Fibroblast of villous mesenchyme (primary cell): ENCODE measurements at regions not wholly inside any gene's neighbourhood (a gene's known extent, or its start where the extent isn't known, plus 50 kb on each side); places are given as distances from the start of the nearest gene placed in this dataset.

ENCODE experiments used
- DNase-seq: peaks from one replicate; pipeline ENCODE4 v3.0.0-alpha.2; 2010; ENCODE audit warnings: low read depth
- H3K4me3 ChIP-seq: 2 replicates; pipeline ENCODE4 v1.5.1; 2011; ENCODE audit warnings: low read depth, mild to moderate bottlenecking, low read length
- CTCF ChIP-seq: IDR thresholded peaks from 2 replicates; pipeline ENCODE4 v1.5.1; 2012; ENCODE audit warnings: low read depth, mild to moderate bottlenecking, low read length; ENCODE audit not compliant: insufficient read depth

- no peak overlapping the region for H3K4me3 ChIP-seq
- no peak for TF ChIP-seq CTCF
- DNase-seq = no peak
Observed at GRCh38 chr2:21710496-21710895, 586.7 kb downstream of the TDRD15 start.

- TF ChIP-seq CTCF = no peak
- DNase-seq = no peak
- no peak overlapping the region for H3K4me3 ChIP-seq
Observed at GRCh38 chr2:21715887-21716286, 592.1 kb downstream of the TDRD15 start.

DNA sequence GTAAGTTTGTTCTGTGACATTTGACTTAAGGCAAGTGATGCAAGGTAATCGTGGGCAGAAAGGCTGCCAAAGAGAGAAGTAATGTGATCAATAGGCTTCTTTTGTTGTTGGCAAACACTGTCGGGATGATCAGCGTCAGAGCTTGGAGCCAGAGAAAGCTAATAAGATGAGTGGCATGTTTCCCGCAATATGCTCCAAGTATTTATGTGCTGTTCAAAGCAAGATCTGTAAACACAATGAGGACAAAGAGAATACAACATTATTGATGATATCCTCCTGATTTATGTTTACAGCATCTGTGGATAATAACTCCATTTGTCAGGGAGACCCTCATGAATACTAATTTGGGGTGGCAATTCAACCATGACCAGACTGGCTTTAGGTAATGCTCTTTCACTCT lies 603.3 kb downstream of the TDRD15 start:
- no peak for DNase-seq

DNA sequence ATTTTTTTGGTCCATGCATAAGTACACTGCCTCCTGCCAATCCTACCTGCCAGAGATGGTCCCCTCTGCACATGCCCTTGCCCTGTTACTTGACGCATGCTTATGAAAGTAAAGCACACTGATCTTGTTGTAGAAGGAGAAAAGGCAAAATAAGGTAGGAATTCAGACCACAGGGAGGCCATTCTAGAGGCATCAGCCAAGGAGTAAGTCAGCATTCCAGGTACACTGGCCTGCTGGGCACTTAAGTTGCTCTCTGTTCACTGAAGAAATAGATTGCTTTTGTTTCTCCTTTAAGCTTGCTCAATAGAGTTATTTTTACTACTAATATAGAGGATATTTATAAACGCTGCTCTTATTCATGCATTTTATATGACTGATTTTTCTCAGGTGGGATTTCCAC lies 604.4 kb downstream of the TDRD15 start:
- TF ChIP-seq CTCF = no peak
- DNase-seq = no peak
- H3K4me3 ChIP-seq = no peak overlapping the region

More for the DNA sequence above, 603.3 kb downstream of the TDRD15 start:
- TF ChIP-seq CTCF = no peak
- H3K4me3 ChIP-seq = no peak overlapping the region

DNA sequence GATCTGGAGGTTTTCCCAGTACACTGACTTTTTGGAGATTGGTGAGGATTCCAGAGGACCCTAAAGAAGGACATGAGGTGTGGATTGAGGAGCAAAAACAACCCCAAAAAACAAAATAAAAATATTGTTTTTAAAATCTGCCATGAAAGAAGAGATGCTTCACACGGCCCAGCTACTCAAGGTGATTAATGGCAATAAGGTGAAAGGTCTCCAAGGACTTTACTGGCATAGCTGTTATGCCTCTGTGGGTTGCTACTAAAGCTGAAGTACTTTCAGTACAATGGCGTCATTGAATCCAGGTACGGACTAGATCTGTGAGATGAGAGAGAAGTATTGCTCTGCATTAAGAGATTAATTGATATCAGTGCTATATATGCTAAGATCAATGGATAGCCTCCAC lies 606.4 kb downstream of the TDRD15 start:
- DNase-seq = no peak
- TF ChIP-seq CTCF = no peak
- no peak overlapping the region for H3K4me3 ChIP-seq

DNA sequence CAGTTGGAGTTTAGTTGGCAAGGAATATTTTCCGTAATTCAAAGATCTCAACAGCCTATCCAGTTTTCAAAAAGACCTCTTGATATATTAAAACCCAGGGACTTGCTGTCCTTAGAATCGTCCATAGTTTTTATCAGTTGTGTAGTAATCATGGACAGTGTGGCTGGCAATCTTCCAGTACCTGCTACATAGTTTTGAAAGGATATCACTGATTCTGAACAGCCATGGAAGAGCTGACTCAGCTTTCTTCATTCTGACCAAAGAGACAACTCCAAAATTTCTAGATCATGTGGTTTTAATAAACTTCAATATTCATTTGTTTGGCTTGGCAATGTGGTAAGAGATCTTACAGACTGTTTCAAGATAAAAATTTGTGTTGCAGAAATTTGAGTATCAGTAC lies 616.7 kb downstream of the TDRD15 start:
- no peak overlapping the region for H3K4me3 ChIP-seq
- no peak for DNase-seq
- TF ChIP-seq CTCF = no peak

GRCh38 chr2:21746499-21746898 lies 622.7 kb downstream of the TDRD15 start:
- H3K4me3 ChIP-seq = no peak overlapping the region
- no peak for DNase-seq
- no peak for TF ChIP-seq CTCF
